Hematopoietic multipotent progenitor cell treated with erythropoietin and hydrocortisone succinate and interleukin-3 and kit ligand, for 17 days (in vitro differentiated cells): ENCODE measurements at regions not wholly inside any gene's neighbourhood (a gene's known extent, or its start where the extent isn't known, plus 50 kb on each side); places are given as distances from the start of the nearest gene placed in this dataset.

Source experiments
- DNase-seq: peaks from one replicate; pipeline ENCODE4 v3.0.0-alpha.2; 2015; ENCODE audit warnings: low spot score

DNA sequence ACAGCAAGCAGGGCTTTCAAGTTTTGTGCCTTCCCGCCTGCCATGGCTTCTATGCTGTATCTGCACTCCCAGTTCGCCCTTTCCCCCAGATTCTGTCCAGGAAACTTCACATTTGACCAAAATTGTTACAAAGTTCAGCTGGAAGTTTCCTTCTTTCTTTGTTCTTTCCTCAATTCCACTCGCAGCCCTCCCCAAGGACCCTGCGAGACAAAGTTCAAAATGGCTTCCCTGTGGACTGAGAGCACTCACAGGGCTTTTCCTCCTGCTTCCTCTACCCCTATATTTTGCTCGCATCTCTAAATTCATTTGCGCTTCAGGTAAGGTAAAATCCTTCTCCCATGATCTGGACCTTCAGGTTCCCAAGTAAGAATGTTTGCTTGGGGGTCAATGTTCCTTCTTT lies 1348.4 kb upstream of the B3GALT2 start:
- DNase-seq = no peak

DNA sequence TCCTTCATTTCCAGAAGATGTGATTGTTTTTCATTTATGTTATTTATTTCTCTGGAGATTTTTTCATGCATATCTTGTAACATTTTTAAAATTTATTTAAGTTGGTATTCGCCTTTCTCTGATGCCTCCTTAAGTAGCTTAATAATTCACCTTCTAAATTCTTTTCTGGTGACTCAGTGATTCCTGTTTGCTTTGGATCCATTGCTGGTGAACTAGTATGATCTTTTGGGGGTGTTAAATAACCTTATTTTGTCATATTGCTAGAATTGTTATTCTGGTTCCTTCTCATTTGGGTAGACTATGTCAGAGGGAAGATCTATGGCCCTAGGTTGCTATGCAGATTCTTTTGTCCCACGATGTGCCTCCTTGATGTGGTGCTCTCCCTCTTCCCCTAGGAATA lies 1347.2 kb upstream of the B3GALT2 start:
- DNase-seq = no peak

DNA sequence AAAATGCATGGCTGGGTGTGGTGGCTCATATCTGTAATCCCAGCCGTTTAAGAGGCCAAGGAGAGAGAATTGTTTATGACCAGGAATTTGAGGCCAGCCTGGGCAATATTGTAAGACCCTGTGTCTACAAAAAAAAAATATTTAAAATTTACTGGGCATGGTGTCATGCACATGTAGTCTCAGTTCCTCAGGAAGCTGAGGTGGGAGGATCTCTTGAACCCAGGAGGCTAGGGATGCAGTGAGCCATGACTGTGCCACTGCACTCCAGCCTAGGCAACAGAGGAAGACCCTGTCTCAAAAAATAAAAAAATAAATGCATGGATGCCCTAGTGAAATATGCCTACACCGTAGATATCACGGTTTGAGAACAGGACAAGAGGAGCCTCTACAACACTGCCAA lies 1331.2 kb upstream of the B3GALT2 start:
- no peak for DNase-seq

DNA sequence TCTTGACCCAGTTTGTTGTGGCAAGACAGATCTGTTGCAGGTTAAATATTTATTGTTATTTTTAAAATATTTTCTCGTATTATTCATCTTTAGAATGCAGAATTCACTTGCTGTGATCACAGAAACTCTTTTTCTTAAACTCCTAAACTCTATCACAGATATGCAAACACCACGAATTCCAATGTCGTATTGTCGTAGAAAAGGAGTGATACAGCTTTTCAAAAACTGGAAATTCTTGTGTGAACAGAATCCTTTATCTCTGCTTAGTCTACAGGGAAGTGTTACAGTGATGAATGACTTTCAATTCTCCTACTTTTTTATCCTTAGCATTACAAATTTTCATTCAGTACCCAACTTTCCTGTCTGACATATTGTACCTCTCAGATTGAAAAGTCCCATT lies 1329.5 kb upstream of the B3GALT2 start:
- no peak for DNase-seq

DNA sequence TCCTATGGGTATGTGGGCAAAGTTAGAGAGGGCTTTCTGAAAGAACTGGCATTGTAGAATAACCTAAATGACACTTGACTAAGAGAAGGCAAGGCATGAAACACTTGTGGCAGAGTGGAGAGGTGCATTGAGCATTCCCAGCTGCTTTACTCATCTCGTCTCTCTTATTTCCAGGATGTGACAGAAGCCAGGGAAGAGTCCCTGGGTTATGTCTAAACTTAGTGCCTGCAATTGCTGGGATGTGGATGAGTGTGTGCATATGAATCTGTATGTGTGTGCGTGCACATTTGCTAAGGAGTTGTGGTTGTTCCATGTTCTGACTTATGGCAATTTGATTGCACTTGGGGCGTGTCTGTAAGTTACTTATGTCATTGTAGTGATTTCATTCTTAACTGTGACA lies 1326.5 kb upstream of the B3GALT2 start:
- no peak for DNase-seq

DNA sequence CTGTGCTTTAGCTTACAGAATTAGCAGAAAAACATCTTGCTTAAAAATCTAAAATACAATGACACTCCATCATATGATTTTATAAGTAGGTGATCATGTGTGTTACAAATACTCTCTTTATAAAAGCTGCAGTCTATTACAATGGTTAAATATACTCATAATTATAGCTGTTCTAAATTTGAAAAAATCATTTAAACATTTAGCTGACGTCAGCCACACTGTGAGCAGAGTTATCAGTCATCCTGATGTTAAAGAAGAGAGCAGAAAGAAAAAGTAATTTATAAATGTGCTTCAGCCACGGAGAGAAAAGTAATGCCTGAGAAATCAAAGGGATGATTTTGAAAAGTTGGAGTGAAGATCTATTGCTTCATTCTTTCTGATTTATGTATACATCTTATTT lies 1325.9 kb upstream of the B3GALT2 start:
- DNase-seq = no peak

DNA sequence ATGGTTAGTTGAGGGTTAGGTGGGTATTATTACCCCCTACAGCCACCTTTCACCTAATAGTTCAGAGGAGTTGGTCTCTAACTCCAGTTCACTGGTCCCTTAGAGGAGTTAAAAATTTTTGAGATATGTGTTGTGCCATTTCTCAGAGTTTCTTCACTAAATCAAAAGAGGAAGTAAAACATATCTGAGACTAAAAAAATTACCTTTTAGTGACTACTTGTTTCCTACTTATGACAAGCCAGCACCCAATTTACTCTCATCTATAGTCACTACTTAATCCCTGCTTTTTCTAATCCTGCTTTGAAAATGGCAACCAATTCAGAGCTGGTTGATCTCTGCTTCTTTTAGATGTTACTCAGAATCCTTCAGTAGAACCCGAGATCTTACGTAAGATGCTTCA lies 1316.8 kb upstream of the B3GALT2 start:
- no peak for DNase-seq

DNA sequence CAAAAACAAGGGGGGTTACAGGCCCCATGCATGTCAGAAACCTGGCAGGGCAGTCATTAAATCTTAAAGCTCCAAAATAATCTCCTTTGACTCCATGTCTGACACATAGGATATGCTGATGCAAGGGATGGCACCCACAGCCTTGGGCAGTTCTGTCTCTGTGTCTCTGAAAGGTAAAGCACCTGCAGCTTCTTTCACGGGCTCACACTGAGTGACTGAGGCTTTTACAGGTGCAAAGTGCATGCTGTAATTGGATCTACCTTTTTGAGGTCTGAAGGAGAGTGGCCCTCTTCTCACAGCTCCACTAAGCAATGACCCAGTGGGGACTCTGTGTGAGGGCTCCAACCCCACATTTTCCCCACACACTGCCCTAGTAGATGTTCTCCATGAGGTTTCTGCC lies 1309.0 kb upstream of the B3GALT2 start:
- no peak for DNase-seq

DNA sequence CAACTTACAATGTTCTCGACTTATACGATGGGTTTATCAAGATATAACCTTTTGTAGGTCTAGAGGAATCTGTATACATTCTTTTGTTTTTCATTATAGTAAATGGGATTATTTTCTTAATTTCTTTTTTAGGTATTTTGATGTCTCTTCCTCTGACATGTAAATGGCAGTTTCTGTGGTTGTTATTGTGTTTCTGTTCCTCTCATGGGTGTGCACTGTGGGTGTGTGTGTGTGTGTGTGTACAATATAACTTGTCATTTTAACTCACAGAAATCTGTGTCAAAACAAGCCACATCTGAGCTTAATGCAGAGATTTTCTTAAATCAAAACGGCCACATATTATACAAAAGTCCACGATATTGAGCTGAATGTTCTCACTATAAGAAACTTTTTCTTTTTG lies 1300.8 kb upstream of the B3GALT2 start:
- no peak for DNase-seq

DNA sequence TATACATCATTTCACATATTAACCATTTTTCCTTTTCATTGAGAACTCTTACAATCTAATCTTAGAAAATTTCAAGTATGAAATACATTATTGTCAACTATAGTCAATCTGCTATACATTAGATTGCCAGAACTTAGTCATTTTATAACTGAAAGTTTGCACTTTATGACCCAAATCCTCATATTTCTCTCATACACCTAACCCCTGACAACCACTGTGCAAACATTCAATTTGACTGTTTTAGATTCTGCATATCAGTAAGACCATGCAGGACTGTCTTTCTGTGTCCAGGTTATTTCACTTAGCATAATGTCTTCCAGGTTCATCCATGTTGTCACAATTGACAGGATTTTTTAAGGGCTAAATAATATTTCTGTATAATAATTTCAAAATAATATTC lies 1299.0 kb upstream of the B3GALT2 start:
- DNase-seq = no peak

DNA sequence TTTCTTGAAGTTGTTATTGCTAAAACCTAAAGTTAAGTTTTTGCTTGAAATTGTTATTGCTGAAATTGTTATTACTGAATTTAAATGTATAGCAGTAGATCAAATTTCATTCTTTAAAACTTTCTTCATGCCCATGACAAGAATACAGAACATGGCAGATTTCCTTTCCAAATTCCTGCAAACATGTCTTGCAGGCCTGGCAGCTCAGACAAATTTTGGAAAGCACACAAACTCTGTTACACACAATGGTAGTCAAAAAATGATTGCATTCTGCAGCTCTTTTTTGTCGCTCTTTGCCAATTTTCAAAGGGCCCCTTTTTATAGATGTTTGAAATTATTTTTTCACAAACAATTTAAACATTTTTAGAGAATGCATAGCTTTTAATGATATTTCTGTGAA lies 1292.3 kb upstream of the B3GALT2 start:
- DNase-seq = no peak

DNA sequence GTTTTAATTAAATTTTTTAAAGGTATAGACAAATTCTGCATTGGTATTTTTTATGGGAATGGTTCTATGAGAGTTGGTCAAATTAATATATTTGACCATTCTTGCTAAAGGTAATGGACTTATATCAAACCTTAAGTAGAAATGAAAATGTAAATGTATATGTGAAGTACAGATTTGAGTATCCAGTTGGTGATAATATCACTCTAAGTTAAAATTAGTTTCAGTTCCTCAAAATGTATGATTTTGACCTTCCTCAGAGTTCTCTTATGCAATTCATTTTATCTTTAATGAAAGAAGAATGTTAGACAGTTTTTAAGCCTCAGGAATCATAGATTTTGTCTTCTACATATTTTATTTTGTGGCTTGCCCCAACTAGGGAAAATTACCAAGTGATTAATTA lies 1291.5 kb upstream of the B3GALT2 start:
- DNase-seq = no peak

DNA sequence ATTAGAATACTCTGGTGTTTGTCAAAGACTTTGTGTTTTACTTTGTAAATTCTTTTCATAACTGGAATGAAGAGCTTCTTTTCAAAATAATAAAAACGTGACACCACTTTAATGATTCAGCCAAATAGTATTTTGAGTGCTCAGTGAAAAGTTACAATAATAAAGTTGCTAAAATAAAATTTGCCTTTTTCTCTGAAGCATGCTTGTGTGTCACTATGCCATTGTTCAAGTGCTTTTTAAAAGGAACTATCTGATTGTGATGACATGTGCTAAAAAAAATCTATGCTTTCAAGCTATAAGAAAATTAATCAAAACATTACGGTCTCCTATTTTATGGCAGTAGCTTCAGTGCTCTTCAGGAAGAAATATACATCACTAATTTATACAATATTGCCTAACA lies 1290.5 kb upstream of the B3GALT2 start:
- DNase-seq = no peak

DNA sequence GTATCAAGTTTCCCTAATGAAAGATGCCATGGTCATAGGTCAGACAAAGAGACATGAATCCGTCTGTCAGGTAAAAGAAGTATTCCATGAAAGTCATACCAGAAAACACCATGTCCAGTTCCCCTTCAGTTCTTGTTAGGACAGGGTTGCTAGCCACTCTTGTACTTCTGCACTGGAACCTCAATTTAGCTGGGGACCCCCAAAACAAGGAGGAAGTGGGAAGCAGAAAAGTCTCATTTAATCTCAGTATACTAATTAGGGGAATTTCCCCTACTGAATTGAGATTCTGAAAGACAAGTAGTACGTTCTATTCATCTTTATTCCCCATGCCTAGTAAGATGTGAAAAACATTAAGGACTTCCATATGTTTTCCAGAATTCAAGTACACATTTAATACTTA lies 1289.9 kb upstream of the B3GALT2 start:
- no peak for DNase-seq

DNA sequence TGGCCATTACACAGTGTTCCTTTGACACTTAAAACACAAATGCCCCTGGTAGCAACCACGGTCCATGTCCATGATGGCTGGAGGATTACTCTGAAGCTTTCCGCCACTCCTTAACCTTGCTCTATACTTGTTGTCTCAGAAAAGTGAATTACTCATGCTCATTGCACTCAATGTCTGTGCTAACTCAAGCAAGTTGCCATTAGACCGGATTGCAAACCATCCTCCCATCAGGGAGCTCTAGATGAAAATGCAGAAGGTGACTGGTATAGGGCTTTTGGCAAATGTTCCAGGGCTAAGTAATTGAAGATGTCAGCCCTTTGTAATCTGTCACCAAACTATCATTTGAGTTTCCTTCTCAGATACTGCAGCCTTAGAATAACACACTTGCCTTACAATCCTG lies 1288.3 kb upstream of the B3GALT2 start:
- DNase-seq = no peak

DNA sequence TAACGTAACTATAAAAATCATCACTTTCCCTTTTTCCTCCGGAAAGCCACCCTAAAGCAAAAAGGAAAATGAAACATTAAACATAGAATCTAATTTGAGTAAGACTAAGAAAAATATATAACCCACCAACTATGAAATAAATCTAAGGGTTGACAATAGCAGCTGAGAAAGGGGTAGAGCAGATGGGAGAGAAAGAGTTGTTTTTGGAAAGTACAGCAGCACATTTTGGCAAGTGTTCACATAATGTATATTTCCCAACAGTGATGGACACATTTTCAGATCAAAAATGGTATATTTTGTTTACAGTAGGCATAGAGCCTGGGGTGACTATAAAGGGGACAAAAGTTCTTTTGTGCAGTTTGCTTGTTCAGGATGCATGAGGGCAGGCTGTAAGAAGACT lies 1287.4 kb upstream of the B3GALT2 start:
- DNase-seq = no peak

DNA sequence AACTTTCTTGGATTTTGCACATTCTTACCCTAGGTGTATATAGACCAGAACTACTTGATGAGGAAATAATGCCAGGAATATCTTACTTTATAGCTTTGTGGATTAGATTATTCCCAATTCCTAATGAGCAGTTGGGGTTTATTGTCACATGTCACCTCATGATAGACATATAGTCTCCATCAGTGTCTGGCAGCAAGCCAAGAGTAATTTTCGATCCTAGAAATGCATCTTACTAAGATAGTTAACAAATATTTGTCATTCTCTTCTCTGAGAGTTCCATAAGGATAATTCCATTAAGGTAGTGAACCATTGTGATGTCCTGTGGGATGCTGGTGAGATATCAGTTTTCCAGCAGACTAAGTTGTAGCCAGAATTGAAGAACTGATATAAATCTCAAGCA lies 1282.9 kb upstream of the B3GALT2 start:
- no peak for DNase-seq

DNA sequence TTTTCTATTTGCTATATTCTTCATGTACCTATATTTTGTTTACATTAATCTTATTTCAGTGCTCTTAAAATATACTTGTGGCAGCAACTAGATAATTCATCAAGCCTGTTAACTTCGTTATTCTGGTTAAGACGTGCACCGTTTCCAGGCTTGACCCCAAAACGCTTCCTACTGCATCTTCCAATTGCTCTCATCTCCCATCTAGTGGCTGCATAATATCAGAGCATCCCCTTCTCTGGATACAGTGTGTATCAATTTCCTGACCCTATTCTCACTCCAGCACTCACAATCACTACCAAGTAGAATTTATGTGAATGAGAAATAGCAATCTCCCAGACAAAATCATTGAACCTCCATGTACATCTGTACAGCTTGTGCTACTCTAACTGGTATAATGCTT lies 1280.3 kb upstream of the B3GALT2 start:
- no peak for DNase-seq

DNA sequence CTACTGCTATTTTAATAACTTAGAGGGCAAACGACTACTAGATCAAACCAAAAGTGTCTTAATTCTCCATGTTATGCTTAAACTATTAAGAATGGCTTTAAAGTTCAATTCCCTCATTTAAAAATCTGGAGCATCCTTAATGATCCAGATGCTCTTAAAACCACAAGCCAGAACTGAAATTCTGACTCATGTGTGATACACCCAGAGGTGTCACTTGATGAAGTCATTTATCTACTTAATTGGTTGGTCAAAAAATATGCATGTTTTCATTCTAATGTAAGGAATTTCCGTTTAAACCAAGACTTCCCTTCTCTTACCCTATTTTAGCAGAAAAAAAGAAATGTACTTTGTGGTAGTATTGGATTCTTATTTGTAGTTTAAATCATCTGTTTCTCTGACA lies 1261.2 kb upstream of the B3GALT2 start:
- DNase-seq = no peak

DNA sequence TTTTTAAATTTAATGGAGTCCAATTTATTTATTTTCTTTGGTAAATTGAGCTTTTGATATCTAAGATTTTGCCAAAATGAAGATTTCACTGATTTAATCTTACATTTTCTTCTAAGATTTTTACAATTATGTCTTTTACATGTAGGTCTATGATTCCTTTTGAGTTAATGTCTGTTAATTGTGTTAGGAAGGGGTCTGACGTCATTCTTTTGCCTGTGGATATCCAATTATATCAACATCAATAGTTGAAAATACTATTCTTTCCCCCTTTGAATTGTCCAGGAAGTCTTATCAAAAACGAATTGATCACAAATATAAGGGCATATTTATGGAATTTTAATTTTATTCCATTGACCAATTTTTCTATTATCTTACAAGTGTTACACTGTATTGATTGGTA lies 1258.8 kb upstream of the B3GALT2 start:
- DNase-seq = no peak

DNA sequence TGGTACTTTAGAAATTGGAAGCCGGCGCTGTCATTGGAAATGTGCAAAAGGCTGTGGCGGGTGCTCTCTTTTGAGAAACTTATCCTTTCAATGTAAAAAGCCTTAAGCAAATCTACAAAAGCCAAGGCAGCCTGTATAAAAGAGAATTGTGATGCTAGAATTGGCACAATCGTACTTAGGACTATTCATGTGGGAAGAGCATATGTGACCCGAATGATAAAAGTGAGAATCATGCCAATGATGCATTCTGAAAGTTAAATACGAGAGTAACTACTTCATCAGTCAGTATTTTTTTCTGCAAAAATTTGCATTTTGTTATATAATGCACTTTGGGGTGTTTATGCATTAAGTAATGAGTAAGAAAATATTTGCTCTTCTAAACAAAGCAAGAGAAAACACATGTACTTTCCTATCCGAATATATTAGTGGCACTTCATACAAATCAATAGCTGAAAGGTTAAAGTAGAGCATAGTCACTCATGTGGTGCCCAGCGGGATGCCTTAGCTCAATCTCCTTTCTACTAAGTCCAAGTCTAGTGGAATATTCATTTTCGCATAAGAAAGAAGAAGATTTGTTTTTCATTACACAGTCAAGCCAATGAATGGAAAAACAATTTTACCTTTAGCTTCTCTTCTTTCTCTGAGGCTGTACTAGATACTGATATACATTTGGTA lies 1256.6 kb upstream of the B3GALT2 start:
- no peak for DNase-seq

DNA sequence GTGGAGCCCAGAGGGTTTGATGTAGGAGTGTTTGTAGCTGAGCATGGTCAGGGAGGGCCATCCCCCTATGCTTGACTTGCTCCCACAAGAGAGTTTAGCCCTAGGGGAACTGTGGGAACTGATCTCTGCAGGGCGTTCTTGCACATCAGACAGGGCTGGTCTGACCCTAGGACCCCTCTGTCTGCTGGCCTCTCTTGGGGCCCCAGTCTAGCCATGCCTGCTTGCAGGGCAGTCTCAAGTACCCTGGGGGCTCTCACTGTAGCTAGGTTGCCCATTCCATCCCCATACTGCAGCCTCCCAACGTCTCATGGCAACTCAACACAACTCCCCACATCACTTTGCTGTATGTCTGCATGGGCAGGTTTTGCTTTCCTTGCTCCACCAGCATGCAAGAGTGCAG lies 1250.7 kb upstream of the B3GALT2 start:
- DNase-seq = no peak

DNA sequence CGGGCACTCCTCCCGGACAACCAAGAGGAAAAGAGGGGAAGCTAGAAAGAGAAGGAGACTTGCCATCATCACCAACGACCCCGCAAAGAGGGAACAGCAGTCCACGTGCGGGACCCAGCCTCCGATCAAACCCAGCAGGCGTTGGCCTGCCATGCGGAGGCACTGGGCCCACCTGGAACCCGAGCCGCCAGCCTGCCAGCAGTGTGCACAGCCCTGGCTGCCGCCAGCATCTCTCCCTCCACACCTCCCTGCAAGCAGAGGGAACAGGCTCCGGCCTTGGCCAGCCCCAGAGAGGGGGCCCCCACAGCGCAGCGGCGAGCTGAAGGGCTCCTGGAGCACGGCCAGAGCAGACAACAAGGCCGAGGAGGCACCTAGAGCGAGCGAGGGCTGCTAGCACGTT lies 1244.7 kb upstream of the B3GALT2 start:
- DNase-seq = no peak

DNA sequence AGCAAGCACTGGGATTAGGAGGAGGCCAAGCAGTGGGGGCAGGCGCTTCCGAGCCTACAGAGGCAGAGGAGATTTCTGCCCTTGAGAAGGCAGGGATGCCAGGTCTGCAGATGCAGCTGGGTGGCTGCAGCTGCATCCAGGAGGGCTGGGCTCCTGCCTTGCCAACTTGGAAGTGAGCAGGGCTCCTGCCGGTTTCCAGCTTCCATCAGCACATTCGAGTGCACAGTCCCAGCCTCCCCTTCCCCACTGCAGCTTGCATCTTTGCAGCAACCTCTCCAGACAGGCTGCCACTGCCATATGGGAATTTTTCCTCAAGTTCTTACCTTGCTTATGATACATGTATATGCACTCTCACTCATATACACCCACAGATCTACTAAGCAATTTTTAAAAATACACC lies 1234.3 kb upstream of the B3GALT2 start:
- no peak for DNase-seq

DNA sequence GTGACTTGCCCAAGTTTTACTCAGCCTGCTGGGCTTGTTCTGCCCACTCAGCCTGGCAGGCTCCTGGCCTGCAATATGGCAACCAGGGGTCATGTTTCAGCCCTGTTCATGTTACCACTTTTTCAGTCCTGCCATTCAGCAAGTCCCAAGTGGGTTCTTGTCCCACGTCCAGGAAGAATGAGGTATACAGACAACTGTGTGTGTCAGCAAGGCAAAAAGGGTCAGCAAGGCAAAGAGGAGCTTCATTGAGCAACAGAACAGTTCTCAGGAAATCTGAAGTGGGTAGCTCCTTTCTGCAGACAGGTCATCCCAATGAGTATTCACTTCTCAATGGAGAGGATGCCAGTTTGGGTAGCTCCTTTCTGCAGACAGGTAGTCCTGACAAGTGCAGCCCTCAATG lies 1233.3 kb upstream of the B3GALT2 start:
- DNase-seq = no peak
